B cell (primary cell): ENCODE measurements at regions not wholly inside any gene's neighbourhood (a gene's known extent, or its start where the extent isn't known, plus 50 kb on each side); places are given as distances from the start of the nearest gene placed in this dataset.

ENCODE experiments used
- EZH2 ChIP-seq: IDR thresholded peaks from 2 replicates; pipeline ENCODE4 v1.6.1; 2012; ENCODE audit warnings: borderline replicate concordance, low read depth, mild to moderate bottlenecking, moderate library complexity, low read length; ENCODE audit not compliant: insufficient read depth, poor library complexity, severe bottlenecking
- TF ChIP-seq, protein P1 (sequence below): fragments of 200-600 bp; IDR thresholded peaks from one replicate; pipeline ENCODE4 v1.8.0; 2022; ENCODE audit warnings: antibody characterized with exemption, mild to moderate bottlenecking

GRCh38 chr6:139542351-139542750 lies 167.9 kb upstream of the CITED2 start:
- TF ChIP-seq, protein P1, sequence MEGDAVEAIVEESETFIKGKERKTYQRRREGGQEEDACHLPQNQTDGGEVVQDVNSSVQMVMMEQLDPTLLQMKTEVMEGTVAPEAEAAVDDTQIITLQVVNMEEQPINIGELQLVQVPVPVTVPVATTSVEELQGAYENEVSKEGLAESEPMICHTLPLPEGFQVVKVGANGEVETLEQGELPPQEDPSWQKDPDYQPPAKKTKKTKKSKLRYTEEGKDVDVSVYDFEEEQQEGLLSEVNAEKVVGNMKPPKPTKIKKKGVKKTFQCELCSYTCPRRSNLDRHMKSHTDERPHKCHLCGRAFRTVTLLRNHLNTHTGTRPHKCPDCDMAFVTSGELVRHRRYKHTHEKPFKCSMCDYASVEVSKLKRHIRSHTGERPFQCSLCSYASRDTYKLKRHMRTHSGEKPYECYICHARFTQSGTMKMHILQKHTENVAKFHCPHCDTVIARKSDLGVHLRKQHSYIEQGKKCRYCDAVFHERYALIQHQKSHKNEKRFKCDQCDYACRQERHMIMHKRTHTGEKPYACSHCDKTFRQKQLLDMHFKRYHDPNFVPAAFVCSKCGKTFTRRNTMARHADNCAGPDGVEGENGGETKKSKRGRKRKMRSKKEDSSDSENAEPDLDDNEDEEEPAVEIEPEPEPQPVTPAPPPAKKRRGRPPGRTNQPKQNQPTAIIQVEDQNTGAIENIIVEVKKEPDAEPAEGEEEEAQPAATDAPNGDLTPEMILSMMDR, result no peak
- no peak for TF ChIP-seq EZH2
